ENCODE measurements at regions not wholly inside any gene's neighbourhood (a gene's known extent, or its start where the extent isn't known, plus 50 kb on each side); places are given as distances from the start of the nearest gene placed in this dataset.

GRCh38 chr22:27680636-27681035, 120.9 kb downstream of the MN1 start (continued):
- no peak for TF ChIP-seq CHD7 (IDR thresholded peaks at IDR 0.05; ENCODE audit: insufficient replicate concordance, low read length)
- TF ChIP-seq SP2 (IDR thresholded peaks at IDR 0.05; ENCODE audit: low read length) = no peak
- no peak for TF ChIP-seq EP300 (IDR thresholded peaks at IDR 0.05; ENCODE audit: borderline replicate concordance in 1 of 2, low read depth in 2 of 2, low read length in 2 of 2)
- TF ChIP-seq CEBPB (IDR thresholded peaks at IDR 0.05; ENCODE audit: low read depth, low read length) = no peak
- no peak for TF ChIP-seq TCF12 (IDR thresholded peaks at IDR 0.05; ENCODE audit: low read depth, low read length)
- no peak for TF ChIP-seq TEAD4 (IDR thresholded peaks at IDR 0.05; ENCODE audit: low read depth, low read length)
- TF ChIP-seq CBX8 (IDR thresholded peaks at IDR 0.05; ENCODE audit: borderline replicate concordance, low read depth, low read length) = no peak

All from H1 (cell line).